ENCODE measurements at regions not wholly inside any gene's neighbourhood (a gene's known extent, or its start where the extent isn't known, plus 50 kb on each side); places are given as distances from the start of the nearest gene placed in this dataset.

DNA sequence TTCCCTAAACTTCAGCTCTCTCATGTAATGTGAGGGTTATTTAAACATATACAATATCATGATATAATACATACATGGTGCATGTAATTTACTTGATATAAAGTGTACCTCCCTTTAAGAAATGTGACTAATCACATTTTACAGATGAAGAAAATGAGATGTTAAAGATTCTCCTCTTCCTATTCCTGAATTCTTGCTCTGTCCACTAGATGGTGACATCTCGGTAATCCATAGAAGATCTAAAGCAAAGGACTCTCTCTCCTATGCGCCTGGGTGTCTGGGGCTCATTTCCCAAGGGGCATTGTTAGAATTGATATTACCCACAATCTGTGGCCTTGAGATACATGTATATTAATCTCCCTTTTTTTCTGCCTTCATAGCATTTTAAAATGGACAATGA lies 804.9 kb downstream of the RAB28 start:
- no peak for DNase-seq
- in situ Hi-C loops (cut with HindIII; ENCODE audit: low pct_ligation_motif_present, low sequenced_read_pairs), result no loop called here
- no peak overlapping the region for H3K4me3 ChIP-seq (ENCODE audit: low read depth, low read length)
- no peaks in the 10 kb centered on the region for H3K27me3 ChIP-seq (replicated peaks)
- no peaks in the 10 kb centered on the region for H3K36me3 ChIP-seq (replicated peaks)
- H3K27ac ChIP-seq, result no peak overlapping the region
- TF ChIP-seq CTCF (IDR thresholded peaks at IDR 0.05; ENCODE audit: low read depth, low read length, missing control alignments), result no peak

DNA sequence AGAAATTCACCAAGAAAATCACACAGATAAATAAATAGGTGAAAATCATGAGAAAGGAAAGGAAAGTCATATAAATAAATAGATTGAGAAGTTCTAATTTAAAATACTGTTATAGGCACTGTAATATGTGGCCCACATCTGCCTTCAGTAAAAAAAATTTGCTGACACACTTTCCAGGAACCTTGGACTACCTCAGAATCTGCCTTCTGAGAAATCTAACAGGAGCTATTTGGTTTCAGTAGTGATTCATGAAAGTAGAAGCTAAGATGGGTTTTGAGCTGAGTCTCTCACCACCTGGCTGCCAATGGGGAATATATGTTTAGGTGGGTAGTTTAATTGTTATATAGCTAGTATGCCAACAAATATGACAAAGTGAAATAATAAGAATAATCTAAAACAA lies 810.0 kb downstream of the RAB28 start:
- no peaks in the 10 kb centered on the region for H3K27me3 ChIP-seq (replicated peaks)
- no peak overlapping the region for H3K27ac ChIP-seq
- H3K36me3 ChIP-seq (replicated peaks), result no peaks in the 10 kb centered on the region
- DNase-seq, result no peak
- no peak for TF ChIP-seq CTCF (IDR thresholded peaks at IDR 0.05; ENCODE audit: low read depth, low read length, missing control alignments)
- no peak overlapping the region for H3K4me3 ChIP-seq (ENCODE audit: low read depth, low read length)
- in situ Hi-C loops (cut with HindIII; ENCODE audit: low pct_ligation_motif_present, low sequenced_read_pairs), result no loop called here

- in situ Hi-C loops (cut with HindIII; ENCODE audit: low pct_ligation_motif_present, low sequenced_read_pairs), result no loop called here
- Histone ChIP-seq H3K27ac (no peak overlapping the region), H3K27me3 (replicated peaks) (no peaks in the 10 kb centered on the region), H3K36me3 (replicated peaks) (no peaks in the 10 kb centered on the region), H3K4me3 (ENCODE audit: low read depth, low read length) (no peak overlapping the region)
- no peak for TF ChIP-seq CTCF (IDR thresholded peaks at IDR 0.05; ENCODE audit: low read depth, low read length, missing control alignments)
- DNase-seq, result no peak
These were observed 811.8 kb downstream of the RAB28 start for GRCh38 chr4:12672303-12672702.

GRCh38 chr4:12658146-12658545 lies 826.0 kb downstream of the RAB28 start:
- in situ Hi-C loops (cut with HindIII; ENCODE audit: low pct_ligation_motif_present, low sequenced_read_pairs), result no loop called here
- TF ChIP-seq CTCF (IDR thresholded peaks at IDR 0.05; ENCODE audit: low read depth, low read length, missing control alignments), result no peak
- Histone ChIP-seq H3K27me3 (replicated peaks) (no peaks in the 10 kb centered on the region), H3K4me3 (ENCODE audit: low read depth, low read length) (no peak overlapping the region), H3K36me3 (replicated peaks) (no peaks in the 10 kb centered on the region), H3K27ac (no peak overlapping the region)
- no peak for DNase-seq

GRCh38 chr4:12651876-12652275 lies 832.3 kb downstream of the RAB28 start:
- no peak for TF ChIP-seq CTCF (IDR thresholded peaks at IDR 0.05; ENCODE audit: low read depth, low read length, missing control alignments)
- H3K27ac ChIP-seq, result no peak overlapping the region
- no peak for DNase-seq
- H3K4me3 ChIP-seq (ENCODE audit: low read depth, low read length), result no peak overlapping the region
- H3K27me3 ChIP-seq (replicated peaks), result no peaks in the 10 kb centered on the region
- in situ Hi-C loops (cut with HindIII; ENCODE audit: low pct_ligation_motif_present, low sequenced_read_pairs), result no loop called here
- no peaks in the 10 kb centered on the region for H3K36me3 ChIP-seq (replicated peaks)

- no peak for DNase-seq
- no peak overlapping the region for H3K4me3 ChIP-seq (ENCODE audit: low read depth, low read length)
- no peak for TF ChIP-seq CTCF (IDR thresholded peaks at IDR 0.05; ENCODE audit: low read depth, low read length, missing control alignments)
- no peaks in the 10 kb centered on the region for H3K27me3 ChIP-seq (replicated peaks)
- H3K27ac ChIP-seq, result no peak overlapping the region
- H3K36me3 ChIP-seq (replicated peaks), result no peaks in the 10 kb centered on the region
- in situ Hi-C loops (cut with HindIII; ENCODE audit: low pct_ligation_motif_present, low sequenced_read_pairs), result no loop called here
These were observed 838.4 kb downstream of the RAB28 start for GRCh38 chr4:12645732-12646131.
